ENCODE measurements at regions not wholly inside any gene's neighbourhood (a gene's known extent, or its start where the extent isn't known, plus 50 kb on each side); places are given as distances from the start of the nearest gene placed in this dataset.

DNA sequence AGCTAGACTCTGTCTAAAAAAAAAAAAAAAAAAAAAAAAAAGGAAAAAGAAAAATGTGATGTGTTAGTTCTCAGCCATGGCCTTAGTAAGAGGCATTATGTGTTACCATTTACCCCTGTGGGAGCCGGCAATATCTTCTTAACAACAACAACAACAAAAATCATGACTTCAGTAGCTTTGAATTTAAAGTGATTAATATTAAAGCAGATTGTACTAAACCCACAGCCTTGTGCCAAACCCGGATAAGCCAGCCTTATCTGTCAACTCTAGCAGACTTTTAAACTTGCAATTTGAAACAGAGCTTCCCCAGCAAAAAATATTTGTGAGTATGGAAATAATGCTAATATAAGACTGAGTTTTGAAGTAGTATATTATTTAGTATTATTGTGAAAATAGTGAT lies 462.1 kb upstream of the GNPDA2 start:
- DNase-seq, result no peak
- intact Hi-C loops (cut with DNase I), result no loop called here
- Histone ChIP-seq H3K9me3 (no peaks in the 10 kb centered on the region), H3K36me3 (no peaks in the 10 kb centered on the region), H3K27ac (no peak overlapping the region), H3K4me3 (no peak overlapping the region), H3K27me3 (no peaks in the 10 kb centered on the region), H3K4me1 (ENCODE audit: insufficient read depth) (no peaks in the 10 kb centered on the region)
- TF ChIP-seq, protein P1, sequence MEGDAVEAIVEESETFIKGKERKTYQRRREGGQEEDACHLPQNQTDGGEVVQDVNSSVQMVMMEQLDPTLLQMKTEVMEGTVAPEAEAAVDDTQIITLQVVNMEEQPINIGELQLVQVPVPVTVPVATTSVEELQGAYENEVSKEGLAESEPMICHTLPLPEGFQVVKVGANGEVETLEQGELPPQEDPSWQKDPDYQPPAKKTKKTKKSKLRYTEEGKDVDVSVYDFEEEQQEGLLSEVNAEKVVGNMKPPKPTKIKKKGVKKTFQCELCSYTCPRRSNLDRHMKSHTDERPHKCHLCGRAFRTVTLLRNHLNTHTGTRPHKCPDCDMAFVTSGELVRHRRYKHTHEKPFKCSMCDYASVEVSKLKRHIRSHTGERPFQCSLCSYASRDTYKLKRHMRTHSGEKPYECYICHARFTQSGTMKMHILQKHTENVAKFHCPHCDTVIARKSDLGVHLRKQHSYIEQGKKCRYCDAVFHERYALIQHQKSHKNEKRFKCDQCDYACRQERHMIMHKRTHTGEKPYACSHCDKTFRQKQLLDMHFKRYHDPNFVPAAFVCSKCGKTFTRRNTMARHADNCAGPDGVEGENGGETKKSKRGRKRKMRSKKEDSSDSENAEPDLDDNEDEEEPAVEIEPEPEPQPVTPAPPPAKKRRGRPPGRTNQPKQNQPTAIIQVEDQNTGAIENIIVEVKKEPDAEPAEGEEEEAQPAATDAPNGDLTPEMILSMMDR (IDR thresholded peaks at IDR 0.05), result no peak
- TF ChIP-seq POLR2A (IDR thresholded peaks at IDR 0.05), result no peak
- 4 to 23% (median 15%) methylated on average over 2 of the region's 2 CpGs for WGBS, 3 donors

DNA sequence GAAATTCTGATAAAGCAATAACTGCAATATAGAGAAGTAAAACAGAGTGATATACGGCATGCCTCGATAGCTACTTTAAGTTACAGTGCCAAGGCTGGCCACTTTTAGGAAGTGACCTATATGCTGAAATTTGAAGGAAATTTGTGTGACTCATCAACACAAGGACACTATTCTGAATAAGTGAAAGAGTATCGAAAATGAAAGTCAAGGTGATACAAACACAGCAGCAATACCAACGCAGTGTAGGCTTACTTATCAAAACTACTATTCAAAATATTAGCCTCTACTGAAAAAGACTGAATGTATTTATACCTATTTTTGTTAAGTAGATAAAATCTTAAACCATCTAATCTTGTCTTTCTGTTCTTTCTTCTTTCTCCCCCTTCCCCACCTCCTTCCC lies 459.9 kb upstream of the GNPDA2 start:
- TF ChIP-seq EP300 (IDR thresholded peaks at IDR 0.05), result no peak
- no peaks in the 10 kb centered on the region for H3K36me3 ChIP-seq
- H3K27me3 ChIP-seq, result no peaks in the 10 kb centered on the region
- H3K9me3 ChIP-seq, result no peaks in the 10 kb centered on the region
- no peak for DNase-seq
- no peak overlapping the region for H3K4me3 ChIP-seq
- H3K27ac ChIP-seq, result no peak overlapping the region
- no peaks in the 10 kb centered on the region for H3K4me1 ChIP-seq (ENCODE audit: insufficient read depth)
- intact Hi-C loops (cut with DNase I), result no loop called here
- WGBS, 3 donors, result 83 to 87% (median 84%) methylated on average over 4 of the region's 4 CpGs

DNA sequence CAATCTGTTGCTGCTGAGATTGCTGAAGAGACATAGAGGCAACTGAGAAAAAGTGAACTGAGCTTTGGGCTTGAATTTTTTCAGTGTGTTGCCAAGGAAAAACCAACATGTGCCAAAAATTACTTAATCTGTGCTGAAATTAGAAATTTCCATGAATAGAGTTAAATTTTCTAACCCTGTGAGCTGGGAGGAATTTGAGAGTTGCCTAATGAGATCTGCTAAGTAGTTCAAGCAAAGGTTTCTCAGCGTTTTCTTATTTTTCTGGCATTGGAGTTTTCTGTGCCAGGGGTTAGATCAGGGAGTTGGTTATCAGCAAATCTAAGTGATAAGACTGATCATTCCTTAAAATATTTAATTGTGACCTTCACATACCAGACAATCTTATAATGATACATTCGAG lies 457.5 kb upstream of the GNPDA2 start:
- DNase-seq, result no peak
- Histone ChIP-seq H3K9me3 (no peaks in the 10 kb centered on the region), H3K27ac (no peak overlapping the region), H3K4me1 (ENCODE audit: insufficient read depth) (no peaks in the 10 kb centered on the region), H3K27me3 (no peaks in the 10 kb centered on the region), H3K4me3 (no peak overlapping the region), H3K36me3 (no peaks in the 10 kb centered on the region)
- TF ChIP-seq, protein P1 (IDR thresholded peaks at IDR 0.05), result no peak
- no peak for TF ChIP-seq POLR2A (IDR thresholded peaks at IDR 0.05)
- no peak for TF ChIP-seq EP300 (IDR thresholded peaks at IDR 0.05)
- intact Hi-C loops (cut with DNase I), result no loop called here
- WGBS, 3 donors, result 46 to 51% (median 49%) methylated on average over 2 of the region's 2 CpGs

DNA sequence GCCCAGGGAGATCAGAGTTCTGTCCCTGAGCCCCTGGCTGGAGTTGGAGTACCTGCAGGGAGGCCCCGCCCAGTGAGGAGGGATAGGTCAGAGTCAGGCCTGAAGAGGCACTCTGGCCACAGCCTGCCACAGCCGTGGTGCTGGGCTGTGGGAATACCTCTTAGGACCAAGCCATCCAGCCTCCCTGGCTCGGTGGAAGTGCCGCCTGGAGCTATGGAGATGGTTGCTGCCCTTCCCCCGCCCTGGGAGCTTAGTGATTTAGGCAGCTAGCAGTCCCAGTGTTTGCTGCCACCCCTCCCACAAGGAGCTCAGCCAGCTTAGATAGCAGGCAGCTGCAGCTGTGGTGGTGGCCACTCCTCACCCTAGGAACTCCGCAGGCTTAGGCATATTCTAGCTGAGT lies 446.3 kb upstream of the GNPDA2 start:
- H3K27ac ChIP-seq, result no peak overlapping the region
- WGBS, 3 donors, result 75 to 97% (median 82%) methylated on average over 5 to 6 of the region's 6 CpGs
- intact Hi-C loops (cut with DNase I), result no loop called here

DNA sequence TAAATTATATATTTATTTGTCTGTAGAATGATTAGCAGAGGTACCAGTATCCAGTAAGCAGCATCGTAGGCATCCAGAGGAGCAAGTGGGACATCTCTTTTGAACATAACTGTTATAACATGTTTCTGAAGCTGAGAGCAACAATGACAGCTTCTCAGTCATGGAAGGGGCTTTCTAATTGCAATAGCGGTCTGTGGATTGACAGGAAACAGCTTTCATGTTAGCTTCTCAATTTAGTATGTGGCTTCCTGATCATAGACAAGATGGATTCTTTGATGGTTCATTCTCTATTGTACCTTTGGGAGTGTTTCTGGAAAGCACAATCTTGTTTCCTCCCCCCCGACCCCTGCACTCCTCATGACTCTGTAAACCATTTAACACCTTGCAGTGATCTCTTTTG lies 434.6 kb upstream of the GNPDA2 start:
- TF ChIP-seq EP300 (IDR thresholded peaks at IDR 0.05), result no peak
- TF ChIP-seq POLR2A (IDR thresholded peaks at IDR 0.05), result no peak
- TF ChIP-seq, protein P1 (IDR thresholded peaks at IDR 0.05), result no peak
- WGBS, 3 donors, result 73 to 80% (median 77%) methylated on average over 3 of the region's 3 CpGs
- H3K36me3 ChIP-seq, result no peaks in the 10 kb centered on the region
- H3K27ac ChIP-seq, result no peak overlapping the region
- H3K4me3 ChIP-seq, result no peak overlapping the region
- no peaks in the 10 kb centered on the region for H3K4me1 ChIP-seq (ENCODE audit: insufficient read depth)
- intact Hi-C loops (cut with DNase I), result no loop called here
- no peaks in the 10 kb centered on the region for H3K9me3 ChIP-seq
- no peak for DNase-seq
- H3K27me3 ChIP-seq, result no peaks in the 10 kb centered on the region

More for the DNA sequence above, 446.3 kb upstream of the GNPDA2 start:
- Histone ChIP-seq H3K4me1 (ENCODE audit: insufficient read depth) (no peaks in the 10 kb centered on the region), H3K36me3 (no peaks in the 10 kb centered on the region), H3K9me3 (no peaks in the 10 kb centered on the region), H3K4me3 (no peak overlapping the region), H3K27me3 (no peaks in the 10 kb centered on the region)
- TF ChIP-seq POLR2A (IDR thresholded peaks at IDR 0.05), result no peak
- TF ChIP-seq, protein P1 (IDR thresholded peaks at IDR 0.05), result no peak
- TF ChIP-seq EP300 (IDR thresholded peaks at IDR 0.05), result no peak
- DNase-seq, result no peak
